ENCODE measurements at regions not wholly inside any gene's neighbourhood (a gene's known extent, or its start where the extent isn't known, plus 50 kb on each side); places are given as distances from the start of the nearest gene placed in this dataset.

DNA sequence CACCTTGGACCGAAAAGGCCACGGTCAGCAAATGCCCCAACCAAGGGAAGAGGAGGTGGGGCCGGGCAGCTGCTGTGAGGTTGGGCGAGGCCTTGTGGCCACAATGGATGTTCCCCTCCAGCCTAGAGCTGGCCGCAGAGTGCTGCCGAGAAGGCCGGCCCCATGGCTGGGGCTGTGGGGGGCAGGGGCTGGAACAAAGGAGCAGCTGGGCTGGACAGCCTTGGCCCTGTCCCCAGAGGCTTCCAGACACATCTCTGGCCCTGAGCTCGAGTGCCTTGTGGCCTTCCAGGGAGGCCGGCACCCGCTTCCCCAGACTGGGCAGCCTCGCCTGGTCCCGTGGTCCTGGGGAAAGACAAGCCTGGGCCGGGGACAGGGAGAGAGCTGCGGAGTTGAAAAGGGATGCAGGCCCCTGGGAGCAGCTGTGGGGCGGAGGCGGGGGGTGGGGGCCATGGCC, 88.0 kb downstream of the PDGFA start:
- Histone ChIP-seq H3K9me3 (ENCODE audit: insufficient read depth, low read length, severe bottlenecking) (no peaks in the 10 kb centered on the region), H3K9ac (ENCODE audit: low read depth, low read length) (no peak overlapping the region), H3K79me2 (ENCODE audit: insufficient read depth, low read length) (no peaks in the 10 kb centered on the region), H3K4me3 (ENCODE audit: low read depth in 1 of 2, low read length in 2 of 2) (no peak overlapping the region), H3K36me3 (ENCODE audit: insufficient read depth, low read length) (no peaks in the 10 kb centered on the region), H4K20me1 (ENCODE audit: insufficient read depth, low read length) (0 out of 2 replicates have a peak, but pooled peaks cover 3% of the 10 kb centered on the region), H3K27me3 (ENCODE audit: insufficient read depth, low read length, poor library complexity) (no peaks in the 10 kb centered on the region), H2AFZ (ENCODE audit: low read depth, low read length) (no peak overlapping the region), H3K4me1 (ENCODE audit: insufficient read depth, low read length) (no peaks in the 10 kb centered on the region), H3K4me2 (ENCODE audit: insufficient read depth, low read length) (no peak overlapping the region), H3K27ac (ENCODE audit: low read length) (no peak overlapping the region)
- no peak for TF ChIP-seq EZH2 (IDR thresholded peaks at IDR 0.05; ENCODE audit: borderline replicate concordance, low read depth, low read length, severe bottlenecking)
- no peak for TF ChIP-seq CTCF (IDR thresholded peaks at IDR 0.05; ENCODE audit: borderline replicate concordance, extremely low read depth, low read length, poor library complexity, severe bottlenecking)
- ATAC-seq (ENCODE audit: insufficient read depth, low read depth) (no peak), DNase-seq (no peak)

GRCh38 chr7:432256-432655, 87.4 kb downstream of the PDGFA start:
- no peaks in the 10 kb centered on the region for H3K79me2 ChIP-seq (ENCODE audit: insufficient read depth, low read length)
- H3K4me2 ChIP-seq (ENCODE audit: insufficient read depth, low read length): no peak overlapping the region
- no peak overlapping the region for H3K4me3 ChIP-seq (ENCODE audit: low read depth in 1 of 2, low read length in 2 of 2)
- H3K9ac ChIP-seq (ENCODE audit: low read depth, low read length): no peak overlapping the region
- no peak for ATAC-seq (ENCODE audit: insufficient read depth, low read depth)
- TF ChIP-seq EZH2 (IDR thresholded peaks at IDR 0.05; ENCODE audit: borderline replicate concordance, low read depth, low read length, severe bottlenecking) (no peak), CTCF (IDR thresholded peaks at IDR 0.05; ENCODE audit: borderline replicate concordance, extremely low read depth, low read length, poor library complexity, severe bottlenecking) (no peak)
- no peaks in the 10 kb centered on the region for H3K36me3 ChIP-seq (ENCODE audit: insufficient read depth, low read length)
- no peak overlapping the region for H2AFZ ChIP-seq (ENCODE audit: low read depth, low read length)
- no peak for DNase-seq
- H3K27ac ChIP-seq (ENCODE audit: low read length): no peak overlapping the region
- no peaks in the 10 kb centered on the region for H3K4me1 ChIP-seq (ENCODE audit: insufficient read depth, low read length)
- H3K27me3 ChIP-seq (ENCODE audit: insufficient read depth, low read length, poor library complexity): no peaks in the 10 kb centered on the region
- H3K9me3 ChIP-seq (ENCODE audit: insufficient read depth, low read length, severe bottlenecking): no peaks in the 10 kb centered on the region
- 0 out of 2 replicates have a peak, but pooled peaks cover 3% of the 10 kb centered on the region for H4K20me1 ChIP-seq (ENCODE audit: insufficient read depth, low read length)

DNA sequence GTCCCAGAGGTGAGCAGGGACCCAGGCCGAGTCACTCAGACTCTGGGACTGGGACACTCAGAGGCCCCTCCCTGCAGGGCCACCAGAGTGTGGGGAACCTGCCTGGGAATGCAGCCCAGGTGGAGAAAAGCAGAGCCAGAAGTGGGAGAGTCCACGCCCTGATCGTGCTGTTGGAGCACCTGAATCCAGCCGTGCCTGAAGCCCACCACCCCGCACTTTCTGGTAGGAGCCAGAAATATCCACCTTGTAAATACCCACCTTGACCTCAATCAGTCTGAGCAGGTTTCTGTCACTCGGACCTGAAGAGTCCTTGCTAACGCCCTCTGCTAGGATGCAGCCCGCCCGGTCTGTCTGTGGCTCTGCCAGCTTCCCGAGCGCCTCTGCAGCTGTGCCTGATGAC, 86.7 kb downstream of the PDGFA start:
- Histone ChIP-seq H3K4me1 (ENCODE audit: insufficient read depth, low read length) (no peaks in the 10 kb centered on the region), H3K36me3 (ENCODE audit: insufficient read depth, low read length) (no peaks in the 10 kb centered on the region), H3K27me3 (ENCODE audit: insufficient read depth, low read length, poor library complexity) (no peaks in the 10 kb centered on the region), H4K20me1 (ENCODE audit: insufficient read depth, low read length) (no peaks in the 10 kb centered on the region), H3K9ac (ENCODE audit: low read depth, low read length) (no peak overlapping the region), H2AFZ (ENCODE audit: low read depth, low read length) (no peak overlapping the region), H3K9me3 (ENCODE audit: insufficient read depth, low read length, severe bottlenecking) (no peaks in the 10 kb centered on the region), H3K4me2 (ENCODE audit: insufficient read depth, low read length) (no peak overlapping the region), H3K79me2 (ENCODE audit: insufficient read depth, low read length) (no peaks in the 10 kb centered on the region), H3K4me3 (ENCODE audit: low read depth in 1 of 2, low read length in 2 of 2) (no peak overlapping the region), H3K27ac (ENCODE audit: low read length) (no peak overlapping the region)
- ATAC-seq (ENCODE audit: insufficient read depth, low read depth): no peak
- DNase-seq: no peak
- TF ChIP-seq CTCF (IDR thresholded peaks at IDR 0.05; ENCODE audit: borderline replicate concordance, extremely low read depth, low read length, poor library complexity, severe bottlenecking) (no peak), EZH2 (IDR thresholded peaks at IDR 0.05; ENCODE audit: borderline replicate concordance, low read depth, low read length, severe bottlenecking) (no peak)

GRCh38 chr7:433558-433957, 86.1 kb downstream of the PDGFA start:
- ATAC-seq (ENCODE audit: insufficient read depth, low read depth): no peak
- no peak overlapping the region for H3K27ac ChIP-seq (ENCODE audit: low read length)

More at GRCh38 chr7:433558-433957, 86.1 kb downstream of the PDGFA start:
- Histone ChIP-seq H3K79me2 (ENCODE audit: insufficient read depth, low read length) (no peaks in the 10 kb centered on the region), H3K4me1 (ENCODE audit: insufficient read depth, low read length) (no peaks in the 10 kb centered on the region), H3K36me3 (ENCODE audit: insufficient read depth, low read length) (no peaks in the 10 kb centered on the region), H3K27me3 (ENCODE audit: insufficient read depth, low read length, poor library complexity) (no peaks in the 10 kb centered on the region), H2AFZ (ENCODE audit: low read depth, low read length) (no peak overlapping the region), H3K9me3 (ENCODE audit: insufficient read depth, low read length, severe bottlenecking) (no peaks in the 10 kb centered on the region), H3K9ac (ENCODE audit: low read depth, low read length) (no peak overlapping the region), H3K4me2 (ENCODE audit: insufficient read depth, low read length) (no peak overlapping the region), H3K4me3 (ENCODE audit: low read depth in 1 of 2, low read length in 2 of 2) (no peak overlapping the region), H4K20me1 (ENCODE audit: insufficient read depth, low read length) (no peaks in the 10 kb centered on the region)
- no peak for DNase-seq
- TF ChIP-seq CTCF (IDR thresholded peaks at IDR 0.05; ENCODE audit: borderline replicate concordance, extremely low read depth, low read length, poor library complexity, severe bottlenecking) (no peak), EZH2 (IDR thresholded peaks at IDR 0.05; ENCODE audit: borderline replicate concordance, low read depth, low read length, severe bottlenecking) (no peak)
